Trophoblast cell (in vitro differentiated cells and primary cell): ENCODE measurements at regions not wholly inside any gene's neighbourhood (a gene's known extent, or its start where the extent isn't known, plus 50 kb on each side); places are given as distances from the start of the nearest gene placed in this dataset.
"Not testable (repeated sequence)": the region's sequence is repeated elsewhere in the genome, so short reads cannot be mapped to it uniquely, and the experiment has no call there.

Experiments
- DNase-seq, 2 donors: peaks; one replicate each; pipeline ENCODE4 v3.0.0-alpha.2; 2016
- H2AFZ ChIP-seq: 2 replicates; pipeline ENCODE4 v1.6.1; 2013; ENCODE audit warnings: low read length, moderate library complexity, mild to moderate bottlenecking; ENCODE audit not compliant: insufficient read depth, poor library complexity
- H2AK5ac ChIP-seq: 2 replicates; pipeline ENCODE4 v1.6.1; 2013; ENCODE audit warnings: mild to moderate bottlenecking, low read length
- H2BK120ac ChIP-seq: 2 replicates; pipeline ENCODE4 v1.6.1; 2013; ENCODE audit warnings: low read length, mild to moderate bottlenecking, moderate library complexity; ENCODE audit not compliant: insufficient read depth, poor library complexity
- H2BK12ac ChIP-seq: 2 replicates; pipeline ENCODE4 v1.6.1; 2013; ENCODE audit warnings: mild to moderate bottlenecking, low read length, moderate library complexity
- H2BK5ac ChIP-seq: 2 replicates; pipeline ENCODE4 v1.6.1; 2013; ENCODE audit warnings: low read length, low read depth, moderate library complexity, mild to moderate bottlenecking; ENCODE audit not compliant: poor library complexity
- H3K14ac ChIP-seq: 2 replicates; pipeline ENCODE4 v1.6.1; 2013; ENCODE audit warnings: mild to moderate bottlenecking, low read length
- H3K18ac ChIP-seq: 2 replicates; pipeline ENCODE4 v1.6.1; 2013; ENCODE audit warnings: mild to moderate bottlenecking, low read length
- H3K23ac ChIP-seq: 2 replicates; pipeline ENCODE4 v1.6.1; 2013; ENCODE audit warnings: low read length
- H3K27ac ChIP-seq: 2 replicates; pipeline ENCODE4 v1.5.1; 2013; ENCODE audit warnings: low read depth, mild to moderate bottlenecking, inconsistent platforms, low read length, moderate library complexity
- H3K27me3 ChIP-seq: 2 replicates; pipeline ENCODE4 v1.6.1; 2013; ENCODE audit warnings: inconsistent platforms, mild to moderate bottlenecking, low read length, moderate library complexity; ENCODE audit not compliant: insufficient read depth
- H3K36me3 ChIP-seq, 2 experiments: 1 replicate in 1 of 2; 2 replicates in 1 of 2; pipeline ENCODE4 v1.6.1; 2013; ENCODE audit warnings: low read length in 2 of 2, mild to moderate bottlenecking in 2 of 2, moderate library complexity in 1 of 2; ENCODE audit not compliant: insufficient read depth in 2 of 2, control insufficient read depth in 1 of 2
- H3K4ac ChIP-seq: 2 replicates; pipeline ENCODE4 v1.6.1; 2013; ENCODE audit warnings: low read depth, mild to moderate bottlenecking, low read length, moderate library complexity
- H3K4me1 ChIP-seq, 2 experiments: 1 replicate in 1 of 2; 2 replicates in 1 of 2; pipeline ENCODE4 v1.6.1; 2013; ENCODE audit warnings: low read length in 2 of 2, mild to moderate bottlenecking in 2 of 2, moderate library complexity in 1 of 2; ENCODE audit not compliant: insufficient read depth in 2 of 2, control insufficient read depth in 1 of 2
- H3K4me2 ChIP-seq: 2 replicates; pipeline ENCODE4 v1.6.1; 2013; ENCODE audit warnings: inconsistent platforms, mild to moderate bottlenecking, low read length, moderate library complexity
- H3K4me3 ChIP-seq: 2 replicates; pipeline ENCODE4 v1.5.1; 2013; ENCODE audit warnings: mild to moderate bottlenecking, low read depth, low read length, inconsistent platforms
- H3K79me1 ChIP-seq: one replicate; pipeline ENCODE4 v1.6.1; 2013; ENCODE audit warnings: low read length
- H3K79me2 ChIP-seq: 2 replicates; pipeline ENCODE4 v1.6.1; 2013; ENCODE audit warnings: low read length, mild to moderate bottlenecking; ENCODE audit not compliant: control insufficient read depth, insufficient read depth, poor library complexity
- H3K9ac ChIP-seq: 2 replicates; pipeline ENCODE4 v1.6.1; 2013; ENCODE audit warnings: mild to moderate bottlenecking, low read length
- H3K9me3 ChIP-seq: 2 replicates; pipeline ENCODE4 v1.6.1; 2013; ENCODE audit warnings: low read depth, mild to moderate bottlenecking, control low read depth, inconsistent platforms, low read length; ENCODE audit not compliant: insufficient read depth
- H4K12ac ChIP-seq: 2 replicates; pipeline ENCODE4 v1.6.1; 2013; ENCODE audit warnings: low read depth, mild to moderate bottlenecking, low read length, moderate library complexity
- H4K8ac ChIP-seq: 2 replicates; pipeline ENCODE4 v1.6.1; 2013; ENCODE audit warnings: low read depth, mild to moderate bottlenecking, low read length, moderate library complexity
- H4K91ac ChIP-seq: one replicate; pipeline ENCODE4 v1.6.1; 2013; ENCODE audit warnings: low read depth, mild to moderate bottlenecking, low read length, moderate library complexity
- WGBS: extraction: QIAGEN DNeasy Blood & Tissue Kit; methylation state at CpG from one replicate; pipeline ENCODE4 v1.1.7; 2013; ENCODE audit warnings: missing lambda C conversion rate; ENCODE audit not compliant: insufficient read length, insufficient coverage; ENCODE audit errors: extremely low coverage; 5-methylcytosine and 5-hydroxymethylcytosine counted together

DNA sequence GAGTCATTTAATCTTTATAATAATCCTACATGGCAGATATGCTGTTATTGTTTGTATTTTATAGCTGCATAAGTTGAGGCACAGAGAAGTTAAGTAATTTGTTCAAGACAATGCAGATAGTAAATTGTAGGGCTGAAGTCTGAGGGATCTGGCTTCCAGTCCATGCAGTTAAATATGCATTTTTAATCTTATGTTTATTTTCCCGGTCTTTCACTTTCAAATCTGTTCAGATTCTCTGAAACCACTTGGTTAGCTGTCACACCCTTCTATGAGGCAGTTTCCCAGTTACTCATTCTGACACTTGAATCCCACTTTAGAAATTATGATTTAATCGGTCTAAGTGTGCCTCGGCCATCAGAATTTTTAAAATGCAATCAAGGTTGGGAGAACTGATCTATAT, 315.0 kb downstream of the NSUN3 start:
- not testable (repeated sequence) for H3K9ac ChIP-seq, H4K8ac ChIP-seq, H4K91ac ChIP-seq, DNase-seq, H2AK5ac ChIP-seq, H3K9me3 ChIP-seq, H3K4ac ChIP-seq, H2BK5ac ChIP-seq, H3K79me2 ChIP-seq, H3K27me3 ChIP-seq, H2AFZ ChIP-seq, H3K27ac ChIP-seq, H4K12ac ChIP-seq, H2BK120ac ChIP-seq, H3K4me2 ChIP-seq, H3K4me1 ChIP-seq, H3K23ac ChIP-seq, H3K14ac ChIP-seq, H2BK12ac ChIP-seq, H3K79me1 ChIP-seq, H3K4me3 ChIP-seq, H3K36me3 ChIP-seq, H3K18ac ChIP-seq
- WGBS = no CpG with 5 or more reads among the region's 3 CpGs

DNA sequence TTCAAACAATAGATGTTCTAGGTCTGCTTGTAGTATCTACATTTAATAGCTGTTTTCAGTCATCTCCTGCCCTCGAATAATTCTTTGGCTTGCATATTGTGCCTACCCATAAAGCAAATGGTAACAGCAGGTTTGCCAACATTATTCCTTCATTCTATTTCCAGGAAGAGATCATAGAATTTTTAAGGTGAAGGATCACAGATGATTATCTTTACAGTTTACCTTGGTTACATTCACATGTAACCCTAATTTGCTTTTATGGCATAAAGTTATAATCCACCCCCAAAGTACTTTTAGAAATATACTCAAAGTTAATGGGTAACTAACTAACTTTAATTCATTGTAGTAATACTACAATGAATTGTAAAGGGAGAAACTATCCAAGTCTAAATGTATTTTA, 315.5 kb downstream of the NSUN3 start:
- H2BK120ac ChIP-seq = no peak overlapping the region
- WGBS = no CpG with 5 or more reads among the region's 1 CpG
- H2BK12ac ChIP-seq = no peak overlapping the region

DNA sequence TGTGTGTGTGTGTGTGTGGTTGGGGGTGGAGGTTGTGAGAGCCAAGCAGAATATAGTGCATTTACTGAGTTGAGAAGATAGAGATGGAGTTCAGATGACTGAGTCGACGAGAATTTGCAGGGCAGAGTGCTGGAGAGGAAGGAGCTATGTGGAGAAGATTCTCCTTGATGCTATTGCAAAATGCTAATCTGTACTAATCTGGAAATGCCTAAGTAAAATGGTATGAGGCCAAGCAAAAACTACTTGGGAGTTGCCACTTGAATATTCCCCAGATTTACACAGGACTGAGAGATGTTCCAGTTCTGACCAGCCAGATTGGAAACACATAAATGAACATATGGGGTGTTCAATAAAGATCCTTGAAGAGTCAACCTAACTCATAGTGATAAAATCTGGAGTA, 316.4 kb downstream of the NSUN3 start:
- Histone ChIP-seq H2BK12ac (no peak overlapping the region), H2AK5ac (no peak overlapping the region), H3K27ac (no peak overlapping the region), H3K4me3 (no peak overlapping the region), H3K18ac (no peak overlapping the region), H3K9ac (no peak overlapping the region), H3K79me1 (no peaks in the 10 kb centered on the region), H4K12ac (no peak overlapping the region), H3K27me3 (no peaks in the 10 kb centered on the region), H2AFZ (no peak overlapping the region), H3K4me1 (no peaks in the 10 kb centered on the region), H3K14ac (no peak overlapping the region), H3K79me2 (no peaks in the 10 kb centered on the region), H3K4ac (no peak overlapping the region), H3K36me3 (no peaks in the 10 kb centered on the region), H2BK120ac (no peak overlapping the region), H3K9me3 (no peaks in the 10 kb centered on the region), H4K8ac (no peak overlapping the region), H4K91ac (no peak overlapping the region), H3K4me2 (no peak overlapping the region), H2BK5ac (no peak overlapping the region), H3K23ac (no peak overlapping the region)
- DNase-seq = peak; percentile 6 to 62
- no CpG with 5 or more reads among the region's 2 CpGs for WGBS

More for the DNA sequence above, 315.5 kb downstream of the NSUN3 start:
- Histone ChIP-seq H4K12ac (no peak overlapping the region), H4K91ac (no peak overlapping the region), H3K4me2 (no peak overlapping the region), H3K4me3 (no peak overlapping the region), H3K9me3 (no peaks in the 10 kb centered on the region), H4K8ac (no peak overlapping the region), H3K79me2 (no peaks in the 10 kb centered on the region), H3K36me3 (no peaks in the 10 kb centered on the region), H3K4ac (no peak overlapping the region), H3K27ac (no peak overlapping the region), H2AK5ac (no peak overlapping the region), H3K4me1 (no peaks in the 10 kb centered on the region), H2BK5ac (no peak overlapping the region), H3K23ac (no peak overlapping the region), H3K18ac (no peak overlapping the region), H2AFZ (no peak overlapping the region), H3K27me3 (no peaks in the 10 kb centered on the region), H3K14ac (no peak overlapping the region), H3K79me1 (no peaks in the 10 kb centered on the region), H3K9ac (no peak overlapping the region)
- DNase-seq = no peak

DNA sequence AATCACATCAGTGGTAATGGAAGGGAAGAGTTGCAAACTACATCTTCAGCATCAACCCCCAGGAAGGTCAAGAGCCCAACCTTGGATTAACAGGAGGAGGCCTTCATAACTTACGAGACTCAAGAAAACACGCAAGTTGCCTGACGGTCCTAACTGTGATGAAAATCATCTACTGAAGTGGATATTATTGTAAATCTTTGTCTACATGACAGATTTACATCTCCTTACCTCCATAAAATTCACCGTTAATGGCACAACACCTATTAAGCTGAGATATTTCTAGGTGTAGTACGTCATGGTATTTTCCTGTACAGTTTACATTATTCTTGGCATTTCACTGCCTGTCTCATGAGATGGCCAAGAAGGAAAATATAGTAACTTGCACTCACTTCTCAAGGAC, 332.0 kb downstream of the NSUN3 start:
- WGBS = no CpG with 5 or more reads among the region's 5 CpGs
- no peak for DNase-seq
- H3K4me3 ChIP-seq = no peak overlapping the region

More for the DNA sequence above, 332.0 kb downstream of the NSUN3 start:
- Histone ChIP-seq H3K23ac (no peak overlapping the region), H4K8ac (no peak overlapping the region), H2BK12ac (no peak overlapping the region), H2BK5ac (no peak overlapping the region), H2BK120ac (no peak overlapping the region), H3K36me3 (no peaks in the 10 kb centered on the region), H3K9ac (no peak overlapping the region), H4K12ac (no peak overlapping the region), H3K9me3 (no peaks in the 10 kb centered on the region), H3K4me2 (no peak overlapping the region), H4K91ac (no peak overlapping the region), H3K14ac (no peak overlapping the region), H3K27ac (no peak overlapping the region), H2AFZ (no peak overlapping the region), H3K4ac (no peak overlapping the region), H3K79me2 (no peaks in the 10 kb centered on the region), H2AK5ac (no peak overlapping the region), H3K79me1 (no peaks in the 10 kb centered on the region), H3K18ac (no peak overlapping the region), H3K4me1 (no peaks in the 10 kb centered on the region), H3K27me3 (no peaks in the 10 kb centered on the region)
